Stimulated activated CD8-positive, alpha-beta memory T cell treated with anti-CD3 and anti-CD28 coated beads, Interleukin-15, amount 100 ng/mL, for 4 hours (primary cell): ENCODE measurements at regions not wholly inside any gene's neighbourhood (a gene's known extent, or its start where the extent isn't known, plus 50 kb on each side); places are given as distances from the start of the nearest gene placed in this dataset.

Experiments
- DNase-seq, 2 donors: peaks; one replicate each; pipeline ENCODE4 v3.0.0-alpha.2; 2020; ENCODE audit warnings: low read depth in 2 of 2

DNA sequence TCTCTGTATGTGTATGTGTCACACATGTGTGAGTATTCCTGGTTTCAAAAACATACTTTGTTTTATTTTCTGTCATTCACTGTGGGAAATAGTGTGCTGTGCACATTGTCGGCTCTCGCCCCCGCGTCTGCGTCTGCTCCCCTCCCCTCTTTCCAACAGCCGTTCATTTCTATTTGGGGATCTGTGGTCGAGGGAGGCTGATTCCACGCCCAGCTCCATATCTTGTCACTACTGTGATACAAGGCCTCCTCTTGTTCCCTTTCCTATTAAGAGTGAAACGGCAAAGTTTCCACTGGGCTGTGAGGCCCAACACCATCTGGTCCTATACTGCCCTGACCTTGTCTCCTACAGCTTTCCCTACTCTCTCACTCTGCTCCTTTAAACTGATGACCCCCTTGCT, 172.5 kb upstream of the LRIG1 start:
- DNase-seq, result no peak

DNA sequence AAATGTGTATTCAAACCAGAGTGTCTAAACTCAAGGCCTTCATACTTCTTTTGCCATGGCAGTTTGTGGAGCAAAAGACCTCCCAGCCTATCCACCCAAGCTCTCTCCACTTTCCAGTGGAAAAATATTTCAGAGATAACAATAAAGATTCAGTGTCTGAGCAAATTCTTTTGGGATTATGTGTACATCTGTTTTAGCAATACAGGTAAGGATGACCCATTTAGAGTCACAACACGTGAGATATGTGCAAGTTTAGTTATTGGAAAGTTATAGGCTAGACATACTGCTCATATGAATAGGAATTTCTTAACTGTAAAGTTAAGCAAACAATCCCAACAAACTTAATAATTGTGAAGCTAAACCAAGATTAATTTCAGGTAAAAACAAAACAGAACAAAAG, 174.5 kb upstream of the LRIG1 start:
- DNase-seq, result no peak

DNA sequence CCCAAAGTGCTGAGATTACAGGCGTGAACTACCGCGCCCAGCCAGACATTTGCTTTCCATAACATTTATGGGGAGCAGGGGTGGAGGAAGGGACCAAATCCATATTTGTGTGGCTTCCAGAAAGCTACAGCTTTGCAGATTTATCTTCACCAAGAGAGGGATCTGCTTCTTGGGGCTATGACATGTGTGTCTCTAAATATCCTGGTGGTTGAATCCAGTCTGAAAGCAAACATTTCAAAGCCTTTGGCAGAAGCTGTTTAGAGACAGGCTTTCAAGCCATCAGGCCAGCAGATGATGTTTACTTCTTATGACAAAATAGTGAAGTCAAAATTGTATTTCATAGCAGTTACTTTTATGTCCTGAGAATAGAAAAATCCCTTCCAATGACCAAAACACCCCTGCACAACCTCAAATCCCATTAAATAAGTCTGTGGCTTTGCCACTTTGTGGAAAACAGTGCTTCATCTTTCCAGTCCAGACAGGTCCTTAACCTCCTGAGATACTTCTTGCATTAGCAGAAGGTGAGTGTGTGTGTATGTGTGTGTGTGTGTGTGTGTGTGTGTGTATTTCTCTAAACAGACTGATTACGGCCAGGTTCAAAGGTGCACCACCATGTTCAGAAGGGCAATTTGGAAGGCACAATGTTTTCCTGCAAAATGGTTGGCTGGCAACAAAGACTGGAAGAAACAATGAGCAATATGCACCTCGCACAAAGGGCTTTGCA, 191.4 kb upstream of the LRIG1 start:
- DNase-seq, result no peak

DNA sequence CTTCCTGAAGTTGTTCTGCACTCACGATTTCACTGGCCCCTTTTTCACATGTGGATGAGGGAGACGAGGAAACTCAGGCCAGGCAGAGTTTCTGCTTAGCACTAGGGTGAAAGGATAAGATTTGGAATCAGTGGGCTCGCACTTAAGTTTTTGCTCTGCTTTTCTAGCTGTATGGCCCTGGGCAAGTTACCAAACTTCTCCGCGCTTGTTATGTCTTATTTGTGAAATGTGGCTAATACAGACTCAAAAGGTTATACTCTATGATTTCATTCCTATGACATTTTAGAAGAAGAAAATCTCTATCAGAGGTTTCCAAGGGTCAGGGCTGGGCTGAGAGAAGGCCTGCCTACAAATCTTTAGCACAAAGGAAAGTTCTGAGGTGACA, 191.9 kb upstream of the LRIG1 start:
- DNase-seq, result no peak

DNA sequence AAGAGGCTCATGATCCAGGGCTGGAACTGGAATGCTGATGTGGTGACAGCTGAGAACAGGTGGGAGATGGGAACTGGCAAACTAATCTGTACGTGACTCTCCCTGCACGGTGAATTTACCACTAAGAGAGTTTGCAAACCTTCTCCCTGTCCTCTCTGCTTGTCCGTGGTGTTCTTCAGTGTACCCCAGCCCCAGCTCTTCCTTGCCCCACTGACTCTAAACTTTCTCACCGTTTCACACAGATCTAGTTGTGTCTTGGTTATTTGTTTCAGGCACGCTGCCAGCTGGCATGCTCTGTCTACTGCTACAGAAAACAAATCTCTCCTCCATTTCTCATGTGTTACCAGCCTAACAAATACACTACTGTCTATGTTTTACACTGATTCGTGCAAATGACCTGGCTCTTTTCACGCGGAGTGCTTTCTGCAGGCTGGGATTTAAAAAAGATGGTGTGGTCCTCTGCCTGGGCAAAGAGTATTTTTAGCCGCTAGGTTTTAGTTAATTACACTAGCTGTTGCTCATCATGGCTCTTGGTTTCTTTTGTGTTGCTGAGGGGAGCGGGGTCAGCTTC, 192.7 kb upstream of the LRIG1 start:
- DNase-seq, result no peak

DNA sequence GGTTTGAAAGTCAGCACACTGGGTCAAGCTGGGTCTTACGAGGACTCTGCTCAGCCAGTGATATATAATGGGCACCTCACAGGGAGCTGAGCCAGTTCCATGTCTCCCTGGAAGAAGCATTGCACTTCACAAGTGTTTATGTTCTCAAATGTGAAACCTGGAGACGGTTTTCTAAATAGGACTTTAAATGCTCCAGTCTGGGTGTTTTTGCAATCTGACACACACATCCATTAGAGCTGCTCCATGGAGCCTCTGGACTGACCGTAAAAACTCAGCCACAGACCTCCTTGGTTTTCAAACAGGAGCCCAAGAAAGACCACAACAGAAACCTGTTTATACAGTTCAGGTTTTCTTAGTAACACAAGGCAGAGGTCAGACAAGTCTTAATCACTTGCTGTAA, 201.3 kb upstream of the LRIG1 start:
- DNase-seq, result no peak

DNA sequence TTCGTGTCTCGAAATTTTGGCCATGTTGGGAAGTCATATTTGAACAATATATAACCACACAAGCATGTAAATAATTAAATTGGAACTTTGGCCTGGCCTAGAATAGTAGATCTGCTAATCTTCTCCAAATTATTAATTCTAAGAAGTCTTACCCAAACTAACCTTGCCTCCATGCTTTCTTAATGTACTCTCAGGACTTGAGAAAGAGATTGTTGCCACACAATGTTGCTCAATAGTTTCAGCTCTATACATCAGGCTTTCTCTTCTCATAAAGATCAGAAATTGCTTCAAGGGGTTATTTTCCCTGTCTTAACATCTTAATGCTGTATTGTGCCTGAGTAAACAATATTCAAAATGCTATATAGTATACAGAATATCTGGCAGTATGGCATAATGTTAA, 202.7 kb upstream of the LRIG1 start:
- no peak for DNase-seq

DNA sequence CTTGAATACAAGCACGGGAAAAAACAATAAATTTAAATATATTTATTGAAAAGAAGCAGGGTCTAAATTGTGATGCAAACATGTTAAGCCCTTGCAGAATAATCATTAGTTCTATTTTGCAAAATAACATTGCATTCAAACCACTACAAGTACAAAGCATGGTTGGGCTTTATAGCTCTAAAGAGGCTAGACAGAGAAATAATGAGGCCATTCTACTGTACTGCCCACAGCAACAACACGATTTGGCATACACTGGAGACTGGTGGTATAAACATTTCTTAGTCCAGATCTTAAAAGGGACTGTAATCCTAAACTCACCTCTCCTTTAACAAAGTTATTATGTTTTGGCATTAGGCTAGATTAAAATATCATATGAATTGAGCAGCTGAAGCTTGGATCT, 204.3 kb upstream of the LRIG1 start:
- DNase-seq, result no peak

DNA sequence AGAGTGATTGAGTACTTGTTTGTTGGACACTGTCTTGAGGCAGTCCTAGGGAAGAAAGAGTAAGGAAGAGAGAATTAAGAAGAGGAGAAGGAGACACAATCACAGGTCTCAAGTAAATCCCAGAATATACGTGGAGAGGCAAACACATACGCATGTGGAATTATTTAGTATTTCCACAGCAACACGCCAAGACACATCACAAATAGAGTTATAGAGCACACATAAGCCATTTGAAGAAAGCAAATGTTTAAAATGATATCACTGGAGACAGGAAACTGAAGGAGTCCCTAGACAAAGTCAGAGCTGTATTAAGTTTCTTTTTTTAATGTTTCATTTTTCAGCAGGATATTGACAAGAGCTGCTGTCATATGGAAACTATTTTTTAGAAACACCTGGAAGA, 206.1 kb upstream of the LRIG1 start:
- DNase-seq, result no peak

DNA sequence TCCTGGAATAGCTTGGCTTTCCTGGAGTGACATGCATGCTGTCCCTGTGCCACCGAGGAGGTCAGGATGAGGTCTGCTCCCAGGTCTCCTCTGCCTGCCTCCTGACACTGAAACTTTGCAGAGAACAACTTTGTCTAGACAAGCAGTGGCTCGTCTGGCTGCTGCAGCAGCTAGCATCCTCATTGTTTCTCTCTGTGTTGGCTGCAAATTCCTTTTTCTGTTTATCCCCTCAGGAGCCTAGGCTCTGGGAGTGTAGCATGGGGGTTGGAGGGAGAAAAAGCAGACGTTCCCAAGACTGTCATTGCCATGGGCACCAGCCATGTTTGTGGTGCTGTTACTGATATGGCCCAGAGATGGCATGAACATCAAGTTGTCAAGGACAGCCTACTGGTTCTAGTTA, 208.7 kb upstream of the LRIG1 start:
- no peak for DNase-seq

DNA sequence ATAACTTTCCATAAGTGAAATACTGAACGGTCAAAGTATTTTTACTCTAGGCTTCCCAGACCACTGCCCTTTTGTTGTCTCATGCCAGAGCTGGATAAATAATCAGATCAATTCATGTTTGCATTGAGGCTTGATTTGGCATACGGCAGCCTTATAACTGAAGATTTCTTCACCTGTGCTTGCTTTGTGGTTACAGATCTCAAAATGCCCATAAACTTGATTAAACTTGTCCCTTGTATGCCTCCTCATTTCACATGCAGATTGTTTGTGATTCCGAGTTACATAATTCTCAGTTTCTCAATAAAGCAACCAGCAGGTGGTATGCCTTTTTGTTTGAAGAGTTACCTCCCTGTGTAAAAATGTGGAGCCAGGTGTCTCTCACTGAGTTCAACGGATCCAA, 211.4 kb upstream of the LRIG1 start:
- no peak for DNase-seq

DNA sequence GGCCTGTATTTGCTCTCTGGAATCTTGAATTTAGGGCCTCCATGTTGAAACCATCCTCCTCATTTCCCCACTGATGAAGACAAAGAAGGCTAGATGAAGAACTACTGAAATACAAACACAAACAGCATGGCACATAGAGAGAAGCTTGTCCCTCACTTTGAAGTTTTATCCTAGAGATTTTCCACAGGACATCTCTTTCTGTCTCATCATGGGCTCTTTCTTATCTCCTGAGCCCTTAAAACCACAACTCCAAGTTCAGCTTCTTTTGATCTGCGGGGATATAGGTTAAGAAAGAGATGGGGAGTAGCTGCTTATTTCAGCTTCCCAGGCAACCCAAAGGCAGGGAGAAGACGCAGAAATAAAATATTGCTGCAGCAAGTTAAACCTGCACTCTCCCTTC, 213.1 kb upstream of the LRIG1 start:
- DNase-seq, result no peak

DNA sequence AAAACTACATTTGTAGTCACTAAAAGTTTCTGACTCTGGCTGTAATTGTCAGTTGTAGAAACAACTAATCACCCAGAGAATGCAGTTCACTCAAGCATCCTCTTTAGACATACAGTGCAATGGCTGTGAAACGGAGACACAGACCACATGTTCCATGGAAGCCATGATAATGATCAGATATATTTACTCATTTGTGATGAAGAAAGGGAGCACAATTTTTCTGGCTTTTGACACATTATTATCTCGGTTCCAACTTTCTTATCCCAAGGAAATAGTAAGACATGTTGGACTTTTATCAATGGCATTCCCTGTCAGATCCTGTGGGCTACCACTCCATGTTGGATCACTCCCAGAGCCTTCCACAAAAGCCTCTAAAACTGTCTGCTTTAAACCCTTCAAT, 215.0 kb upstream of the LRIG1 start:
- no peak for DNase-seq

DNA sequence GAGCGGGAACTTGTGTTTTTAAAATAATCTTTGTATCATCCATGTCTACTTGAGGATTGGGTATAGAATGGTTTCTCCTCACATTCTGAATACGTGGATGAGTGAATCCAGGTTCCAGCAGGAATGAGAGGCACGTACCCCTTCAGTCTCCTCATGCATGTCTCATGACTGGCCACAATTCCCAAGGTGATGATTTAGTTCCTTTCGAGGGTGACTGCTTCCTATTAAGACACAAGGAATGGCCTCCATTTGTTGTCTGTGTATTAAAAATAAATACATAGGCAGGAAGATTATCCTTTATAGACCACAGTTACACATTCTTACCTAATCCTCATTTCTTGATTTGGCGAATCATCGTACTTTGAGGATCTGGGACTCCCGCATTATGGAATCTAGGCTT, 217.0 kb upstream of the LRIG1 start:
- DNase-seq, result no peak

DNA sequence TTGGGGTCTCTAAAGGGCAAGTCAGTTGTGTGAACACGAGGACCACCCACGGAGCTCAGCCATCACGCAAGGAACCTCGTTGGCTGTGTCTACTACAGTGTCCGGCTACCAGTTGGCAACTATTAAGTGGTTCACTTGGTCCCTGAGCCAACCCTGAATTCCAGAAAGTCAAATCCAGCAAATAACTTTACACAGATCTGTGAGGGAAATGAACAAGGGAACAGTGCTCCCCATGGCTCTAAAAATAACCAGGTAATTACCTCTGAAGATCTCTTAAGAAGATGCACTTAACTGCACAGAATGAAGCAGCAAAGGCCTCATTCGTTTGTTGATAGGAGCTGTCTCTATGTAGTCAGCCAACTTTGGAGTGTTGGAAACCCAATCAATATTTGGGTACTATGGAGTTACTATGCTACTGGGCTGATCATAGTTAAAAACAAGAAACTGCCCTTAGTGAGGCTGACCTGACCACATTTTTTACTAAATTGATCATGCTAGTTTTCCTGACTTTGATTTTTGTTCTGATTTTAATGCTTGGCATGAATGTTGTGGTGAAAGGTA, 219.1 kb upstream of the LRIG1 start:
- no peak for DNase-seq

DNA sequence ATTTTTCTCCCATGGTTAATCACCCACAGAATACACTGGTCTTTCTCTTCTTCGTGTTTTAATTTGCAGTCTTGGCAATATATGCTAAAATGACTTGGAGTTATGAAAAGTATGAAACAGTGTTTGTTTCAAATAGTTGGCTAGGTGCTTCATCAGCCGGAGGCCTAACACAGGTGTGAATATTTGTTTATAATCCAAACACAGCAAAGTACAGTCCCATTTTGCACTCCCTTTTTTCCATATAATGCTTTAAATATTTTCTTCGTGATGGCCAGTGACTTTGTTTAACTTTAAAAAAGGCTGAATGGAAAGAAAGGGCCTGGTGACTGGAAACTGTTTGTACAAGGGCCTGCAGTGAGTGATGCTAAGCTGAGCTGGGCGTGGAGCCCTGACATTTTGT, 219.7 kb upstream of the LRIG1 start:
- DNase-seq, result no peak

DNA sequence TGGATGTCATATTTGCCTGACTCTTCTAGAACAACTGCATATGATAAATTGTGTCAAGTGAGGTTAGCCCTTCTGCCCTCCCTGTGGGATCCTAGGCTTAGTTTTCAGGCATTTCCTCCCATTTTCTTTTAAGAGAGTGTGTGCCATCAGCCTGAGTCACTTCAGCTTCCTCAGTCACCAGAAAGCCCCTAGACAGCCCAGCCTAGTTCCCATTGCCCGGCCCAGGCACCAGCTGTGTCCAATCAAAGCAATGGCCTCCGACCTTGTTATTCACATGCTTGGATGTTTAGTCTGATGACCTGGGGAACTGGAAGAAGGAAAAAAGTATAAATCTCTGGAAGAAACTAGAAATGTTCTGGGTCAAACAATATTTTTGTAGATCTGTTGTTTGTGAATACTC, 221.9 kb upstream of the LRIG1 start:
- no peak for DNase-seq

DNA sequence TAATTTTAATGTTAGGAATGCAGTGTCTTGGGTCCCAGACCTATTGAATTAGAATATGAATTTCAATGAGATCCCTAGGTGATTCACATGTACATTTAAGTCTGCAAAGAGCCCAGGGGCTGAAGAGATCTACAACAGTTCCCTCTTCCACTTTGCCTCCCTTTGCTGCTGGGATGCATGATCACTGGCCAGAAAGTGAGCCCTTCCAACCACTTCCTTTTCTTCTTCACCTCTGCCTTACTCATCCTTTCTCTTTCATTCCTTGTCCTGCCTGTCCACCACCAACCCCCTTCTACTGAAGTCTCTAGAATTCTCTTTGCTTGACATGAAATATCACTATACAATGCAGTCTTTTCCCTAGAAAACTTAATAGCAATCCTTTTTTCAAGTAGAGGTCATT, 222.4 kb upstream of the LRIG1 start:
- no peak for DNase-seq

DNA sequence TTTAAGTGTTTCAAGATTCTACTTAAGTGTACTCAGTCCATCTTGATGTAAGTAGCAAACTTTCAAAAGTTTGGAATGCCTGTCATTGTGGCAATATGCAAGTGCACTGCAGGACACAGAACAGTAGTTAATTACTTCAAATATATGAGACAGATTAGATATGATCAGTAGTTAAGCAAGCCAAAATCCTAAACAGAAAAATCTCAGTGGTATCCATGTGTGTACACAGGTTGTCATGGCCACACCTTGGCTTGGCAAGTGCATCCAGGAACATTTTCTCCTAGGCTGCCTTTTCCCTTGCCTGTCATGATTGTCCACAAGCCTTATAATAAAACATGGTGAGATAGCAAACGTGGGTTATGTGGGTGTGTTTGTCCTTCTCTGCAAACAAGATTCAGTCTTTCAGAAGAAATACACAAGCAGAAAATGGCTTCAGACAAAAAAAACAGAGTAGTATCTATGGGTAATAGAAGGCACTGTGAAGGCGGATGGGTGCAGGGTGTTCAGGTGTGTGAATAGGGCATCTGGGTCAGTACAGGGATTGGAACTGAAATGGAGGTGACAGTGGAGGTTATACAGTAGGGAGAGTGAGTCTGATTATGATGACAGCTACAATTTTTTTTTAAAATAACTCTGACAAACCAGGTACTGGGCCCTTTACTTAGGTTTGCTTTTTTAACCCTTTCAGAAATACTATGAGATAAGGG, 229.0 kb upstream of the LRIG1 start:
- no peak for DNase-seq

DNA sequence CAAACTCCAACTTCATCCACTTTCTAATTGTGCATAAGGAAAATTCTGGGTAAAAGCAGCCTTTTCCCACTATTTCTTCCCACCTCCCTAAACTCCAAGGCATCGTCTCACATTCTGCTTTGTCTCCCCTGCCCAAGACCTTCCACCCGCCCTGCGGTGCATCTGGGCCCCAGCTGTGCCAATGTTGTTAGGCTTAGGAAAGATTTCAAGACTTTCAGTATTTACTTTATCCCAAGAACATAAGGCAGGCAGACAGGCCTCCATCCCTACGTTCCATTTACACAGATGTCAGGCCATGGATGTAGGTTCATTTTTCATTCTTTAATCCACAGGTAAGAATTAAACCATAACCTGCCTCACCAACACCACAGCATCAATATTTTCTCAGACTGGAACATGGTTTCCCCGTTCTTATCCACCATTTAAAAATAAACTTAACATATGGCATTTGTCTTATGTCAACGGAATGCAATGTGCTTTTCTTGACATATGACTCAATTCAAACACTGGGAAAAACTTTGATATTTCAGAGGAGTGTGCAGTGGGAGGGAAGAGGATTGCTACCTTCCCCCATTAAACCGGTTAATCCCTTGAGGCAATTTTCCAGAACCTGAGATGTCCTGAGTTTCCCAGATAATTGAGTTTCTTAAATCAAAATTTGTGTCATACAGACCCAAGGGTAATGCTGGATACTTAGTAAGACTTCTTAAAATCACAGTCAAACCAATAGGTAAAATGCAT, 238.0 kb upstream of the LRIG1 start:
- DNase-seq, result no peak

DNA sequence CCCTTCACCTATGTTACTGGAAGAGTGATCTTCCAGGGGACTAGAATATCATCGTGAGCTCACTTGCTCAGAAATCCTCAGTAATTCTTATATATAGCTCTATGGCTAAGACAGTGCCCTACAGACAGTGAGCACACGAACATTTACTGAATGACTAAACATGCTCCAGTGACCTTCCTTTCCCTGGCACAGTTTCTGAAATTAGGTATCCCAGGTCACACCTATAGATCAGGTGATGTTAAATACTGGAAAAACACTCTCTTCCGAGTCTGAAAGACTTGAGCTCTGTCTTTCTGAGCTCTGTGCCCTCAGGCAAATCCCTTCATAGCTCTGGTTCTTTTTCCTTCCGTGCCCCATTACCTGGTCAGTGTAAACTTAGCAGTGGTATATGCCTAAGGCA, 239.4 kb upstream of the LRIG1 start:
- DNase-seq, result no peak

DNA sequence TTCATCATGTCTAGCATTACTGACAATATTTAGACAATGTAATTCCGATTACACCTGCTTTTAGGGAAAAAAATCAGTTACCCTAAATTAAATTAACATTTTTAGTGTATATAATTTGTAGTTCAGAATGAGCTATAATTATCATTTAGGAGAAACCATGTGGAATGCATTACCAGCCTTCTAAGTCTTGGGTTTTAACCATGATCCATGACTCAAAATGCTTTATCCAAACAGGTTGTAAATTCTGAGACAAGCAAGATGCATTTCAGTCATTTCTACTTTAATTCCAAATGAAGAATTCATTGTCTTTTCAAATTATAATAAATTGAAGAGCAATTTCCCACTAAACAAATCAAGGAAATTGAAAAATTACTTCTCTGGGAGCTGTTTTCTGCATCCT, 243.7 kb upstream of the LRIG1 start:
- no peak for DNase-seq

DNA sequence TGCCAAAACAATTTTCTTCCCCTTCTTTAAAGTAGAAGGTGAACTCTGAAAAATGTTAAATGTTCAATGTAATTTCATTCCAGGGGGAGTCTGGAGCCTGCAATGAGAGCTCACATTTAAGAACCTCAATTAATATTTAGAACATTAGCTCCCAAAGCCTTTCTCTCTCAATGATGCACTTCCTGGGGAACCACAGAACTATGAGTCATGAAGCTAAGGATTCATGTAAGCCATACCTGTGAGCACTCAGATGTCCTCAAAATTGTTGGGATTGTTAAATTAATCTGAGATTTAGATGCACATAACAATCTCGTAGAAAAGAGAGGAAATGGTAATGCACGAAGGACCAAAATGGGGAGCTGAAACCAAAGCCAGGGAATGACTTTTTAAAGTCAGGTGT, 244.2 kb upstream of the LRIG1 start:
- no peak for DNase-seq
